Mesendoderm (in vitro differentiated cells): ENCODE measurements at regions not wholly inside any gene's neighbourhood (a gene's known extent, or its start where the extent isn't known, plus 50 kb on each side); places are given as distances from the start of the nearest gene placed in this dataset.

Source experiments
- DNase-seq: peaks from one replicate; pipeline ENCODE4 v3.0.0; 2013
- H2AK5ac ChIP-seq: 2 replicates; pipeline ENCODE4 v1.6.1; 2013; ENCODE audit warnings: low read length, inconsistent platforms
- H2BK120ac ChIP-seq: 2 replicates; pipeline ENCODE4 v1.6.1; 2013; ENCODE audit warnings: low read depth, mild to moderate bottlenecking, low read length, moderate library complexity, mixed read lengths
- H2BK15ac ChIP-seq: replicated peaks from 2 replicates; pipeline ENCODE4 v1.6.1; 2013; ENCODE audit warnings: low read depth, mild to moderate bottlenecking, moderate library complexity
- H2BK5ac ChIP-seq: 2 replicates; pipeline ENCODE4 v1.6.1; 2013; ENCODE audit warnings: low read length, inconsistent platforms
- H3K18ac ChIP-seq: 2 replicates; pipeline ENCODE4 v1.6.1; 2013; ENCODE audit warnings: mild to moderate bottlenecking, low read length, mixed read lengths
- H3K23ac ChIP-seq: one replicate; pipeline ENCODE4 v1.6.1; 2013; ENCODE audit warnings: low read length
- H3K27ac ChIP-seq: 2 replicates; pipeline ENCODE4 v1.5.1; 2013; ENCODE audit warnings: low read depth, mild to moderate bottlenecking, inconsistent platforms, low read length, moderate library complexity
- H3K27me3 ChIP-seq: 2 replicates; pipeline ENCODE4 v1.6.1; 2013; ENCODE audit warnings: low read length, control low read depth, mild to moderate bottlenecking, inconsistent platforms; ENCODE audit not compliant: insufficient read depth, poor library complexity
- H3K36me3 ChIP-seq: 2 replicates; pipeline ENCODE4 v1.6.1; 2013; ENCODE audit warnings: low read length, inconsistent platforms; ENCODE audit not compliant: control insufficient read depth, insufficient read depth
- H3K4ac ChIP-seq: one replicate; pipeline ENCODE4 v1.6.1; 2013; ENCODE audit warnings: low read depth, mild to moderate bottlenecking, low read length, moderate library complexity
- H3K4me1 ChIP-seq: 2 replicates; pipeline ENCODE4 v1.6.1; 2013; ENCODE audit warnings: low read depth, low read length, inconsistent platforms; ENCODE audit not compliant: control insufficient read depth
- H3K4me2 ChIP-seq: 2 replicates; pipeline ENCODE4 v1.6.1; 2013; ENCODE audit warnings: low read length
- H3K4me3 ChIP-seq: 2 replicates; pipeline ENCODE4 v1.5.1; 2013; ENCODE audit warnings: mild to moderate bottlenecking, low read length
- H3K56ac ChIP-seq: one replicate; pipeline ENCODE4 v1.6.1; 2013; ENCODE audit warnings: low read length
- H3K79me1 ChIP-seq: 2 replicates; pipeline ENCODE4 v1.6.1; 2013; ENCODE audit warnings: low read length, inconsistent platforms
- H3K79me2 ChIP-seq: 2 replicates; pipeline ENCODE4 v1.6.1; 2013; ENCODE audit warnings: mild to moderate bottlenecking, low read length; ENCODE audit not compliant: control insufficient read depth, insufficient read depth
- H3K9ac ChIP-seq: 2 replicates; pipeline ENCODE4 v1.6.1; 2013; ENCODE audit warnings: low read length, inconsistent platforms
- H4K5ac ChIP-seq: one replicate; pipeline ENCODE4 v1.6.1; 2013; ENCODE audit warnings: low read length
- H4K8ac ChIP-seq: one replicate; pipeline ENCODE4 v1.6.1; 2013; ENCODE audit warnings: low read depth, mild to moderate bottlenecking, control low read depth, low read length, moderate library complexity
- WGBS: extraction: QIAGEN DNeasy Blood & Tissue Kit; methylation state at CpG from one replicate; pipeline ENCODE4 v1.1.7; 2013; ENCODE audit warnings: low lambda C conversion rate, missing lambda C conversion rate; ENCODE audit not compliant: insufficient coverage; ENCODE audit errors: extremely low coverage; 5-methylcytosine and 5-hydroxymethylcytosine counted together

GRCh38 chr6:142676647-142677192, 268.3 kb downstream of the HIVEP2 start:
- Histone ChIP-seq H3K36me3 (no peaks in the 10 kb centered on the region), H3K4me2 (no peak overlapping the region), H2BK15ac (no peak overlapping the region), H3K9ac (no peak overlapping the region), H3K4me3 (no peak overlapping the region), H3K18ac (no peak overlapping the region), H4K8ac (no peak overlapping the region), H3K79me2 (no peaks in the 10 kb centered on the region), H3K27me3 (no peaks in the 10 kb centered on the region), H3K79me1 (no peaks in the 10 kb centered on the region), H2BK5ac (no peak overlapping the region), H4K5ac (no peak overlapping the region), H3K4me1 (no peaks in the 10 kb centered on the region), H3K56ac (no peak overlapping the region), H3K23ac (no peak overlapping the region), H3K27ac (no peak overlapping the region), H3K4ac (no peak overlapping the region), H2BK120ac (no peak overlapping the region), H2AK5ac (no peak overlapping the region)
- WGBS, result no CpG with 5 or more reads among the region's 5 CpGs
- no peak for DNase-seq

- H3K4me3 ChIP-seq, result no peak overlapping the region
- no peaks in the 10 kb centered on the region for H3K4me1 ChIP-seq
- H4K8ac ChIP-seq, result no peak overlapping the region
- no peak overlapping the region for H3K56ac ChIP-seq
- H3K9ac ChIP-seq, result no peak overlapping the region
- no peaks in the 10 kb centered on the region for H3K79me2 ChIP-seq
- H3K27ac ChIP-seq, result no peak overlapping the region
- no peak overlapping the region for H3K23ac ChIP-seq
- no peak for DNase-seq
- H3K4me2 ChIP-seq, result no peak overlapping the region
- H2BK5ac ChIP-seq, result no peak overlapping the region
- H3K36me3 ChIP-seq, result no peaks in the 10 kb centered on the region
- no peak overlapping the region for H3K18ac ChIP-seq
- H3K4ac ChIP-seq, result no peak overlapping the region
- H3K79me1 ChIP-seq, result no peaks in the 10 kb centered on the region
- H2BK120ac ChIP-seq, result no peak overlapping the region
- no CpG with 5 or more reads among the region's 4 CpGs for WGBS
- no peak overlapping the region for H2AK5ac ChIP-seq
- H4K5ac ChIP-seq, result no peak overlapping the region
- no peak overlapping the region for H2BK15ac ChIP-seq
- H3K27me3 ChIP-seq, result no peaks in the 10 kb centered on the region
These were observed 264.9 kb downstream of the HIVEP2 start for GRCh38 chr6:142679907-142680700.

- H3K23ac ChIP-seq, result no peak overlapping the region
- H3K4ac ChIP-seq, result no peak overlapping the region
- no peaks in the 10 kb centered on the region for H3K79me1 ChIP-seq
- no peak overlapping the region for H4K5ac ChIP-seq
- no peak overlapping the region for H3K56ac ChIP-seq
- H2BK15ac ChIP-seq, result no peak overlapping the region
- no peak overlapping the region for H3K18ac ChIP-seq
- H3K27me3 ChIP-seq, result no peaks in the 10 kb centered on the region
- no peak overlapping the region for H2AK5ac ChIP-seq
- no peak overlapping the region for H3K27ac ChIP-seq
- DNase-seq, result no peak
- no peaks in the 10 kb centered on the region for H3K79me2 ChIP-seq
- no peaks in the 10 kb centered on the region for H3K36me3 ChIP-seq
- no peak overlapping the region for H2BK5ac ChIP-seq
- no peak overlapping the region for H4K8ac ChIP-seq
- H3K4me1 ChIP-seq, result no peaks in the 10 kb centered on the region
- H3K4me3 ChIP-seq, result no peak overlapping the region
- no CpG with 5 or more reads among the region's 5 CpGs for WGBS
- no peak overlapping the region for H2BK120ac ChIP-seq
- no peak overlapping the region for H3K4me2 ChIP-seq
- no peak overlapping the region for H3K9ac ChIP-seq
These were observed 263.9 kb downstream of the HIVEP2 start for GRCh38 chr6:142681099-142681498.

GRCh38 chr6:142682985-142683384, 262.0 kb downstream of the HIVEP2 start:
- no peak overlapping the region for H4K5ac ChIP-seq
- no peaks in the 10 kb centered on the region for H3K79me2 ChIP-seq
- no peak overlapping the region for H3K9ac ChIP-seq
- WGBS, result no CpG with 5 or more reads among the region's 2 CpGs
- H3K56ac ChIP-seq, result no peak overlapping the region
- no peak overlapping the region for H3K4me2 ChIP-seq
- no peaks in the 10 kb centered on the region for H3K27me3 ChIP-seq
- H3K4me3 ChIP-seq, result no peak overlapping the region
- DNase-seq, result no peak
- H2BK15ac ChIP-seq, result no peak overlapping the region
- H3K4ac ChIP-seq, result no peak overlapping the region
- H3K79me1 ChIP-seq, result no peaks in the 10 kb centered on the region
- no peak overlapping the region for H3K18ac ChIP-seq
- H3K27ac ChIP-seq, result no peak overlapping the region
- no peak overlapping the region for H4K8ac ChIP-seq
- H3K36me3 ChIP-seq, result no peaks in the 10 kb centered on the region
- no peak overlapping the region for H2BK5ac ChIP-seq
- no peak overlapping the region for H2BK120ac ChIP-seq
- no peak overlapping the region for H2AK5ac ChIP-seq
- no peaks in the 10 kb centered on the region for H3K4me1 ChIP-seq
- no peak overlapping the region for H3K23ac ChIP-seq

- Histone ChIP-seq H3K4me3 (no peak overlapping the region), H3K4me1 (no peaks in the 10 kb centered on the region), H2BK120ac (no peak overlapping the region), H3K56ac (no peak overlapping the region), H3K18ac (no peak overlapping the region), H2AK5ac (no peak overlapping the region), H3K23ac (no peak overlapping the region), H3K27me3 (no peaks in the 10 kb centered on the region), H4K8ac (no peak overlapping the region), H3K79me1 (no peaks in the 10 kb centered on the region), H2BK15ac (no peak overlapping the region), H2BK5ac (no peak overlapping the region), H4K5ac (no peak overlapping the region), H3K4me2 (no peak overlapping the region), H3K9ac (no peak overlapping the region), H3K79me2 (no peaks in the 10 kb centered on the region), H3K36me3 (no peaks in the 10 kb centered on the region), H3K4ac (no peak overlapping the region), H3K27ac (no peak overlapping the region)
- no CpG with 5 or more reads among the region's 6 CpGs for WGBS
- no peak for DNase-seq
These were observed 261.2 kb downstream of the HIVEP2 start for GRCh38 chr6:142683714-142684141.
